Colonic mucosa (tissue), 4 donors: ENCODE measurements at regions not wholly inside any gene's neighbourhood (a gene's known extent, or its start where the extent isn't known, plus 50 kb on each side); places are given as distances from the start of the nearest gene placed in this dataset.

Experiments used
- DNase-seq: peaks from one replicate; pipeline ENCODE4 v3.0.0-alpha.2; 2020
- H3K27ac ChIP-seq: fragments of 200-600 bp; one replicate; pipeline ENCODE4 v1.8.0; 2021
- H3K27me3 ChIP-seq: fragments of 200-600 bp; one replicate; pipeline ENCODE4 v1.8.0; 2021
- H3K36me3 ChIP-seq: fragments of 200-600 bp; one replicate; pipeline ENCODE4 v1.8.0; 2021
- H3K4me1 ChIP-seq: fragments of 200-600 bp; one replicate; pipeline ENCODE4 v1.8.0; 2021; ENCODE audit warnings: mild to moderate bottlenecking
- H3K4me3 ChIP-seq: fragments of 200-600 bp; one replicate; pipeline ENCODE4 v1.8.0; 2021
- H3K9ac ChIP-seq, 2 donors: one replicate each; pipeline ENCODE4 v1.7.0; 2013; ENCODE audit warnings: control low read depth in 2 of 2, low read depth in 2 of 2, low read length in 2 of 2
- H3K9me3 ChIP-seq: fragments of 200-600 bp; one replicate; pipeline ENCODE4 v1.8.0; 2021
- CTCF ChIP-seq: fragments of 200-600 bp; IDR thresholded peaks from one replicate; pipeline ENCODE4 v1.8.0; 2022; ENCODE audit warnings: antibody characterized with exemption, mild to moderate bottlenecking
- intact Hi-C: fragments of 100-400 bp; cut with DNase I; formaldehyde crosslinking; loops from one replicate; pipeline ENCODE4 v1.14.1; 2022
- donor health status: healthy.
- donor health status: DM: no; HTN: no; CAD: no.
- donor health status: DM: no; HTN: no; CAD: no.

- Histone ChIP-seq H3K9me3 (no peaks in the 10 kb centered on the region), H3K4me3 (no peak overlapping the region), H3K36me3 (no peaks in the 10 kb centered on the region), H3K4me1 (no peaks in the 10 kb centered on the region), H3K9ac (no peak overlapping the region), H3K27ac (no peak overlapping the region), H3K27me3 (no peaks in the 10 kb centered on the region)
- intact Hi-C loops: no loop called here
- no peak for TF ChIP-seq CTCF
- no peak for DNase-seq
Measured at GRCh38 chrX:36787752-36788151, 220.4 kb upstream of the FAM47C start.

GRCh38 chrX:36803151-36803550 lies 205.0 kb upstream of the FAM47C start:
- Histone ChIP-seq H3K36me3 (no peaks in the 10 kb centered on the region), H3K27ac (no peak overlapping the region), H3K4me3 (no peak overlapping the region), H3K27me3 (no peaks in the 10 kb centered on the region), H3K9me3 (no peaks in the 10 kb centered on the region), H3K9ac (no peak overlapping the region), H3K4me1 (no peaks in the 10 kb centered on the region)
- no peak for DNase-seq
- no peak for TF ChIP-seq CTCF
- intact Hi-C loops: no loop called here

GRCh38 chrX:36804066-36804465 lies 204.1 kb upstream of the FAM47C start:
- no peak for TF ChIP-seq CTCF

GRCh38 chrX:36844857-36845256 lies 163.3 kb upstream of the FAM47C start:
- intact Hi-C loops: no loop called here
- H3K27ac ChIP-seq: no peak overlapping the region
- no peaks in the 10 kb centered on the region for H3K9me3 ChIP-seq
- no peak overlapping the region for H3K9ac ChIP-seq
- no peaks in the 10 kb centered on the region for H3K27me3 ChIP-seq
- no peak overlapping the region for H3K4me3 ChIP-seq
- H3K36me3 ChIP-seq: no peaks in the 10 kb centered on the region
- no peaks in the 10 kb centered on the region for H3K4me1 ChIP-seq
- no peak for DNase-seq
- TF ChIP-seq CTCF: no peak

More at GRCh38 chrX:36804066-36804465, 204.1 kb upstream of the FAM47C start:
- Histone ChIP-seq H3K27me3 (no peaks in the 10 kb centered on the region), H3K36me3 (no peaks in the 10 kb centered on the region), H3K27ac (no peak overlapping the region), H3K4me1 (no peaks in the 10 kb centered on the region), H3K9ac (no peak overlapping the region), H3K9me3 (no peaks in the 10 kb centered on the region), H3K4me3 (no peak overlapping the region)
- intact Hi-C loops: no loop called here
- DNase-seq: no peak

- Histone ChIP-seq H3K27ac (no peak overlapping the region), H3K27me3 (no peaks in the 10 kb centered on the region), H3K4me1 (no peaks in the 10 kb centered on the region), H3K9me3 (no peaks in the 10 kb centered on the region), H3K4me3 (no peak overlapping the region), H3K9ac (no peak overlapping the region), H3K36me3 (no peaks in the 10 kb centered on the region)
- no peak for DNase-seq
- no peak for TF ChIP-seq CTCF
- intact Hi-C loops: no loop called here
Measured at GRCh38 chrX:36847496-36847895, 160.7 kb upstream of the FAM47C start.

GRCh38 chrX:36849407-36849806 lies 158.8 kb upstream of the FAM47C start:
- no peak overlapping the region for H3K9ac ChIP-seq
- DNase-seq: no peak

More at GRCh38 chrX:36849407-36849806, 158.8 kb upstream of the FAM47C start:
- H3K27me3 ChIP-seq: no peaks in the 10 kb centered on the region
- no peaks in the 10 kb centered on the region for H3K9me3 ChIP-seq
- no peak overlapping the region for H3K27ac ChIP-seq
- intact Hi-C loops: no loop called here
- no peaks in the 10 kb centered on the region for H3K36me3 ChIP-seq
- TF ChIP-seq CTCF: no peak
- no peaks in the 10 kb centered on the region for H3K4me1 ChIP-seq
- H3K4me3 ChIP-seq: no peak overlapping the region
